HepG2 (cell line): ENCODE measurements at regions not wholly inside any gene's neighbourhood (a gene's known extent, or its start where the extent isn't known, plus 50 kb on each side); places are given as distances from the start of the nearest gene placed in this dataset.

Experiments used
- ATAC-seq: fragments of 200-7000 bp; cut with Tn5 transposase; 3 replicates; pipeline ENCODE4 v1.9.1; 2020; ENCODE audit warnings: mild to moderate bottlenecking, moderate library complexity
- BruUV-seq: library from RNA; stranded (reverse); fragments of 400-500 nt; replicated peaks from 2 replicates; lab custom pipeline; 2021; lab: Mats Ljungman, UMichigan
- CTCF ChIA-PET: fragments of 300-600 bp; formaldehyde crosslinking; extraction: SDS; loops from one replicate; lab custom pipeline; 2021; ENCODE audit warnings: low total read pairs, inconsistent platforms, low intra/inter-chr PET ratio; lab: Yijun Ruan, JAX
- POLR2A ChIA-PET: fragments of 350-600 bp; sonication (Branson Sonifier 250); formaldehyde crosslinking; loops from one replicate; lab custom pipeline; 2020; ENCODE audit warnings: antibody characterized with exemption, inconsistent platforms; lab: Yijun Ruan, JAX
- DNase-seq: peaks from one replicate; pipeline ENCODE4 v3.0.0-alpha.2; 2015; ENCODE audit warnings: low spot score
- FAIRE-seq: peaks from 3 replicates; lab custom pipeline; 2011; peaks lifted over from hg19 to GRCh38; lab: Jason Lieb, UNC
- H2AFZ ChIP-seq: one replicate; pipeline ENCODE4 v1.6.1; 2011; ENCODE audit warnings: low read length, inconsistent platforms
- H3K27ac ChIP-seq: fragments of 300-600 bp; 3 replicates; pipeline ENCODE4 v1.8.0; 2011; ENCODE audit warnings: mixed run types, mild to moderate bottlenecking, mixed read lengths, low read length, inconsistent platforms; ENCODE audit not compliant: insufficient read depth; ENCODE audit errors: extremely low read length
- H3K27me3 ChIP-seq, 2 experiments: fragments of 200-600 bp in 1 of 2; 2 replicates in 1 of 2; 3 replicates in 1 of 2; pipeline versions ENCODE4 v1.6.0 to v1.8.0; 2011; ENCODE audit warnings: low read length in 2 of 2, mild to moderate bottlenecking in 2 of 2, moderate library complexity in 2 of 2, inconsistent platforms in 1 of 2; ENCODE audit not compliant: insufficient read depth in 2 of 2, control insufficient read depth in 1 of 2
- H3K36me3 ChIP-seq, 2 experiments: fragments of 200-600 bp in 1 of 2; replicated peaks in 1 of 2; 2 replicates in 1 of 2; 3 replicates in 1 of 2; pipeline versions ENCODE4 v1.5.1 to v1.8.0; 2011; ENCODE audit warnings: low read length in 2 of 2, inconsistent platforms in 1 of 2; ENCODE audit not compliant: insufficient read depth in 2 of 2, control insufficient read depth in 1 of 2
- H3K4me1 ChIP-seq: 2 replicates; pipeline ENCODE4 v1.5.1; 2012; ENCODE audit warnings: low read length, inconsistent platforms; ENCODE audit not compliant: insufficient read depth
- H3K4me2 ChIP-seq: 2 replicates; pipeline ENCODE4 v1.6.0; 2011; ENCODE audit warnings: low read depth, low read length, inconsistent platforms
- H3K4me3 ChIP-seq, 3 experiments: fragments of 200-600 bp in 1 of 3; sonication (generic), shearing (Covaris generic) in 1 of 3; replicated peaks in 1 of 3; 2 replicates each; pipeline ENCODE4 v1.5.1; 2011 to 2016; ENCODE audit warnings: low read length in 3 of 3, inconsistent platforms in 2 of 3, low read depth in 2 of 3, mild to moderate bottlenecking in 2 of 3, control low read depth in 1 of 3, mixed read lengths in 1 of 3; ENCODE audit not compliant: insufficient read depth in 1 of 3
- H3K79me2 ChIP-seq: one replicate; pipeline ENCODE4 v1.6.1; 2011; ENCODE audit warnings: low read length, inconsistent platforms; ENCODE audit not compliant: insufficient read depth
- H3K9ac ChIP-seq: 2 replicates; pipeline ENCODE4 v1.6.0; 2011; ENCODE audit warnings: mild to moderate bottlenecking, low read depth, low read length, inconsistent platforms; ENCODE audit not compliant: insufficient read depth
- H3K9me3 ChIP-seq: 2 replicates; pipeline ENCODE4 v1.5.1; 2012; ENCODE audit warnings: mild to moderate bottlenecking, low read length
- H4K20me1 ChIP-seq: 2 replicates; pipeline ENCODE4 v1.6.0; 2011; ENCODE audit warnings: inconsistent platforms, mild to moderate bottlenecking, low read length, moderate library complexity; ENCODE audit not compliant: insufficient read depth
- FOXJ3 ChIP-seq: sonication (generic); formaldehyde crosslinking; IDR thresholded peaks from 2 replicates; pipeline ENCODE4 v1.4.0; 2020; ENCODE audit warnings: missing genetic modification reagents, mild to moderate bottlenecking, borderline replicate concordance
- KMT2B ChIP-seq: IDR thresholded peaks from 2 replicates; pipeline ENCODE4 v1.6.1; 2016; ENCODE audit warnings: missing genetic modification reagents, missing compliant biosample characterization
- RBM22 ChIP-seq: fragments of 200-400 bp; formaldehyde crosslinking; optimal IDR thresholded peaks from 2 replicates; pipeline ENCODE3; 2017; ENCODE audit warnings: mild to moderate bottlenecking, low read length, moderate library complexity
- ZNF501 ChIP-seq: sonication (generic); formaldehyde crosslinking; IDR thresholded peaks from 2 replicates; pipeline ENCODE4 v1.5.1; 2020; ENCODE audit warnings: mild to moderate bottlenecking, moderate library complexity, missing genetic modification reagents
- WGBS: methylation state at CpG from one replicate; pipeline ENCODE4 v1.1.6; 2017; ENCODE audit warnings: low lambda C conversion rate; 5-methylcytosine and 5-hydroxymethylcytosine counted together
- in situ Hi-C: cut with HindIII; loops from 2 replicates; pipeline ENCODE4 v1.10.0; 2017; ENCODE audit warnings: low pct_unique_long_range_greater_than_20kb; ENCODE audit not compliant: extremely low pct_ligation_motif_present
- intact Hi-C: fragments of 100-400 bp; cut with micrococcal nuclease; formaldehyde crosslinking; loops from one replicate; pipeline ENCODE4 v1.10.0; 2022; ENCODE audit not compliant: unreplicated experiment
- TF ChIP-seq, protein P1 (sequence below): sonication (generic); formaldehyde crosslinking; IDR thresholded peaks from 2 replicates; pipeline ENCODE4 v1.5.0; 2020; ENCODE audit warnings: missing genetic modification reagents, mild to moderate bottlenecking, borderline replicate concordance
- TF ChIP-seq, protein P2 (sequence below): sonication (generic); formaldehyde crosslinking; IDR thresholded peaks from 2 replicates; pipeline ENCODE4 v1.4.0; 2020; ENCODE audit warnings: missing genetic modification reagents

GRCh38 chr10:9898633-9899395 is 1118.9 kb upstream of the CELF2 start:
- ChIA-PET POLR2A (no interaction called here), CTCF (no interaction called here)
- FAIRE-seq (no peak), ATAC-seq (no peak), DNase-seq (no peak)
- Histone ChIP-seq H3K4me1 (no peaks in the 10 kb centered on the region), H3K27me3 (no peaks in the 10 kb centered on the region), H3K9me3 (peaks cover 86% of the 10 kb centered on the region), H2AFZ (no peak overlapping the region), H3K4me2 (no peak overlapping the region), H3K27ac (no peak overlapping the region), H3K4me3 (no peak overlapping the region), H3K9ac (no peak overlapping the region), H4K20me1 (no peaks in the 10 kb centered on the region), H3K36me3 (no peaks in the 10 kb centered on the region), H3K79me2 (no peaks in the 10 kb centered on the region)
- in situ Hi-C loops (no loop called here), intact Hi-C loops (no loop called here)
- TF ChIP-seq RBM22 (no peak), KMT2B (CRISPR knock-in tag) (no peak), FOXJ3 (CRISPR knock-in tag) (no peak), ZNF501 (no peak)
- TF ChIP-seq, protein P1, sequence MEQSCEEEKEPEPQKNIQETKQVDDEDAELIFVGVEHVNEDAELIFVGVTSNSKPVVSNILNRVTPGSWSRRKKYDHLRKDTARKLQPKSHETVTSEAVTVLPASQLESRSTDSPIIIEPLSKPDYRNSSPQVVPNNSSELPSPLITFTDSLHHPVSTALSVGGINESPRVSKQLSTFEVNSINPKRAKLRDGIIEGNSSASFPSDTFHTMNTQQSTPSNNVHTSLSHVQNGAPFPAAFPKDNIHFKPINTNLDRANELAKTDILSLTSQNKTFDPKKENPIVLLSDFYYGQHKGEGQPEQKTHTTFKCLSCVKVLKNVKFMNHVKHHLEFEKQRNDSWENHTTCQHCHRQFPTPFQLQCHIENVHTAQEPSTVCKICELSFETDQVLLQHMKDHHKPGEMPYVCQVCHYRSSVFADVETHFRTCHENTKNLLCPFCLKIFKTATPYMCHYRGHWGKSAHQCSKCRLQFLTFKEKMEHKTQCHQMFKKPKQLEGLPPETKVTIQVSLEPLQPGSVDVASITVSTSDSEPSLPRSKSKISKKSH, result no peak
- TF ChIP-seq, protein P2, sequence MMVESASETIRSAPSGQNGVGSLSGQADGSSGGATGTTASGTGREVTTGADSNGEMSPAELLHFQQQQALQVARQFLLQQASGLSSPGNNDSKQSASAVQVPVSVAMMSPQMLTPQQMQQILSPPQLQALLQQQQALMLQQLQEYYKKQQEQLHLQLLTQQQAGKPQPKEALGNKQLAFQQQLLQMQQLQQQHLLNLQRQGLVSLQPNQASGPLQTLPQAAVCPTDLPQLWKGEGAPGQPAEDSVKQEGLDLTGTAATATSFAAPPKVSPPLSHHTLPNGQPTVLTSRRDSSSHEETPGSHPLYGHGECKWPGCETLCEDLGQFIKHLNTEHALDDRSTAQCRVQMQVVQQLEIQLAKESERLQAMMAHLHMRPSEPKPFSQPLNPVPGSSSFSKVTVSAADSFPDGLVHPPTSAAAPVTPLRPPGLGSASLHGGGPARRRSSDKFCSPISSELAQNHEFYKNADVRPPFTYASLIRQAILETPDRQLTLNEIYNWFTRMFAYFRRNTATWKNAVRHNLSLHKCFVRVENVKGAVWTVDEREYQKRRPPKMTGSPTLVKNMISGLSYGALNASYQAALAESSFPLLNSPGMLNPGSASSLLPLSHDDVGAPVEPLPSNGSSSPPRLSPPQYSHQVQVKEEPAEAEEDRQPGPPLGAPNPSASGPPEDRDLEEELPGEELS (CRISPR knock-in tag), result no peak
- no TSS peak for BruUV-seq
- WGBS, result 10% methylated on average over 6 of the region's 6 CpGs
